ENCODE measurements at regions not wholly inside any gene's neighbourhood (a gene's known extent, or its start where the extent isn't known, plus 50 kb on each side); places are given as distances from the start of the nearest gene placed in this dataset.

- DNase-seq (ENCODE audit: low read depth, low spot score) = no peak
Observed at GRCh38 chr1:168917796-168918195, 188.7 kb upstream of the ATP1B1 start.

GRCh38 chr1:168918860-168919741 is 187.4 kb upstream of the ATP1B1 start:
- DNase-seq (ENCODE audit: low read depth, low spot score) = no peak

- DNase-seq (ENCODE audit: low read depth, low spot score) = no peak
Observed at GRCh38 chr1:168920456-168921094, 185.9 kb upstream of the ATP1B1 start.

- DNase-seq (ENCODE audit: low read depth, low spot score) = no peak
Observed at GRCh38 chr1:168921629-168922028, 184.9 kb upstream of the ATP1B1 start.

GRCh38 chr1:168923521-168924136 is 182.9 kb upstream of the ATP1B1 start:
- DNase-seq (ENCODE audit: low read depth, low spot score) = no peak

GRCh38 chr1:168924976-168925375 is 181.5 kb upstream of the ATP1B1 start:
- no peak for DNase-seq (ENCODE audit: low read depth, low spot score)

GRCh38 chr1:168926236-168926635 is 180.3 kb upstream of the ATP1B1 start:
- no peak for DNase-seq (ENCODE audit: low read depth, low spot score)

- no peak for DNase-seq (ENCODE audit: low read depth, low spot score)
Observed at GRCh38 chr1:168932539-168932938, 174.0 kb upstream of the ATP1B1 start.

- no peak for DNase-seq (ENCODE audit: low read depth, low spot score)
Observed at GRCh38 chr1:168933141-168933805, 173.2 kb upstream of the ATP1B1 start.

GRCh38 chr1:168939110-168939946 is 167.2 kb upstream of the ATP1B1 start:
- DNase-seq (ENCODE audit: low read depth, low spot score) = no peak

- DNase-seq (ENCODE audit: low read depth, low spot score) = no peak
Observed at GRCh38 chr1:168939947-168940223, 166.6 kb upstream of the ATP1B1 start.

GRCh38 chr1:168941640-168942039 is 164.8 kb upstream of the ATP1B1 start:
- no peak for DNase-seq (ENCODE audit: low read depth, low spot score)

- no peak for DNase-seq (ENCODE audit: low read depth, low spot score)
Observed at GRCh38 chr1:168942165-168942564, 164.3 kb upstream of the ATP1B1 start.

GRCh38 chr1:168945870-168946269 is 160.6 kb upstream of the ATP1B1 start:
- DNase-seq (ENCODE audit: low read depth, low spot score) = no peak

- DNase-seq (ENCODE audit: low read depth, low spot score) = no peak
Observed at GRCh38 chr1:168947041-168947440, 159.4 kb upstream of the ATP1B1 start.

- no peak for DNase-seq (ENCODE audit: low read depth, low spot score)
Observed at GRCh38 chr1:168949672-168950071, 156.8 kb upstream of the ATP1B1 start.

- no peak for DNase-seq (ENCODE audit: low read depth, low spot score)
Observed at GRCh38 chr1:168957818-168958217, 148.7 kb upstream of the ATP1B1 start.

- DNase-seq (ENCODE audit: low read depth, low spot score) = no peak
Observed at GRCh38 chr1:168958562-168959289, 147.8 kb upstream of the ATP1B1 start.

GRCh38 chr1:168959382-168959781 is 147.1 kb upstream of the ATP1B1 start:
- DNase-seq (ENCODE audit: low read depth, low spot score) = no peak

GRCh38 chr1:168960114-168960513 is 146.4 kb upstream of the ATP1B1 start:
- DNase-seq (ENCODE audit: low read depth, low spot score) = no peak

GRCh38 chr1:168960595-168960994 is 145.9 kb upstream of the ATP1B1 start:
- DNase-seq (ENCODE audit: low read depth, low spot score) = no peak
